ENCODE measurements at regions not wholly inside any gene's neighbourhood (a gene's known extent, or its start where the extent isn't known, plus 50 kb on each side); places are given as distances from the start of the nearest gene placed in this dataset.

- TF ChIP-seq, protein P1, sequence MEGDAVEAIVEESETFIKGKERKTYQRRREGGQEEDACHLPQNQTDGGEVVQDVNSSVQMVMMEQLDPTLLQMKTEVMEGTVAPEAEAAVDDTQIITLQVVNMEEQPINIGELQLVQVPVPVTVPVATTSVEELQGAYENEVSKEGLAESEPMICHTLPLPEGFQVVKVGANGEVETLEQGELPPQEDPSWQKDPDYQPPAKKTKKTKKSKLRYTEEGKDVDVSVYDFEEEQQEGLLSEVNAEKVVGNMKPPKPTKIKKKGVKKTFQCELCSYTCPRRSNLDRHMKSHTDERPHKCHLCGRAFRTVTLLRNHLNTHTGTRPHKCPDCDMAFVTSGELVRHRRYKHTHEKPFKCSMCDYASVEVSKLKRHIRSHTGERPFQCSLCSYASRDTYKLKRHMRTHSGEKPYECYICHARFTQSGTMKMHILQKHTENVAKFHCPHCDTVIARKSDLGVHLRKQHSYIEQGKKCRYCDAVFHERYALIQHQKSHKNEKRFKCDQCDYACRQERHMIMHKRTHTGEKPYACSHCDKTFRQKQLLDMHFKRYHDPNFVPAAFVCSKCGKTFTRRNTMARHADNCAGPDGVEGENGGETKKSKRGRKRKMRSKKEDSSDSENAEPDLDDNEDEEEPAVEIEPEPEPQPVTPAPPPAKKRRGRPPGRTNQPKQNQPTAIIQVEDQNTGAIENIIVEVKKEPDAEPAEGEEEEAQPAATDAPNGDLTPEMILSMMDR (IDR thresholded peaks at IDR 0.05; ENCODE audit: control extremely low read depth in 1 of 3, insufficient read depth in 1 of 3, low read depth in 1 of 3, low read length in 3 of 3), result no peak
- TF ChIP-seq BCL11A (IDR thresholded peaks at IDR 0.05; ENCODE audit: low read depth in 2 of 2, low read length in 2 of 2) (no peak), CBX5 (IDR thresholded peaks at IDR 0.05; ENCODE audit: low read depth, low read length) (no peak), KDM1A (IDR thresholded peaks at IDR 0.05; ENCODE audit: borderline replicate concordance, low read length) (no peak), EZH2 (IDR thresholded peaks at IDR 0.05; ENCODE audit: low read depth, low read length, severe bottlenecking) (no peak), TAF1 (IDR thresholded peaks at IDR 0.05; ENCODE audit: low read depth, low read length) (no peak), HDAC6 (IDR thresholded peaks at IDR 0.05; ENCODE audit: low read depth, low read length) (no peak), CTBP2 (IDR thresholded peaks at IDR 0.05; ENCODE audit: borderline replicate concordance, insufficient read depth, insufficient read length, low read length) (no peak), SP2 (IDR thresholded peaks at IDR 0.05; ENCODE audit: low read length) (no peak)
Observed at GRCh38 chr5:85865296-85865695, 752.4 kb upstream of the COX7C start.

Data from H1 (cell line).